ENCODE measurements at regions not wholly inside any gene's neighbourhood (a gene's known extent, or its start where the extent isn't known, plus 50 kb on each side); places are given as distances from the start of the nearest gene placed in this dataset.

DNA sequence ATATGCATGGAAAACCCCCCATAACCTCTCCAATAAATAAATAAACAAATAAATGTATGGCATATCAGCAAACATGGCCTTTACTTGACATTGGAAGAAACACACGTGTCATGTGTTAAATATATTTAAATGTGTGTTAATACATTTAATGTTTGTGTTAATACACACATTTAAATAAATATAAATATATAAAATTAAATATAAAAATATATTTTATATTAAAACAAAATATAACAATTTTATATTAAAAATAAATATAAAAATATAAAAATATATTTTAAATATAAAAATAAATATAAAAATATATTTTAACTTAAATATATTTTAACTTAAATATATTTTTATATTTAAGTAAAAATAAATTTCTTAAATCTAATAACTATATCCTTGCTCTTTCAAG, 187.6 kb upstream of the CXXC4 start:
- no peaks in the 10 kb centered on the region for H3K4me1 ChIP-seq
- intact Hi-C loops (cut with DNase I) = no loop called here
- no peak overlapping the region for H3K4me3 ChIP-seq
- no peaks in the 10 kb centered on the region for H3K36me3 ChIP-seq (ENCODE audit: insufficient read depth in 1 of 2, low read depth in 1 of 2)
- WGBS, 3 donors = 75 to 83% (median 80%) methylated on average over 1 of the region's 1 CpG
- ATAC-seq (no peak), DNase-seq (no peak)
- no peaks in the 10 kb centered on the region for H3K27me3 ChIP-seq (ENCODE audit: insufficient read depth in 3 of 3, low read length in 2 of 3)
- TF ChIP-seq, protein P1, sequence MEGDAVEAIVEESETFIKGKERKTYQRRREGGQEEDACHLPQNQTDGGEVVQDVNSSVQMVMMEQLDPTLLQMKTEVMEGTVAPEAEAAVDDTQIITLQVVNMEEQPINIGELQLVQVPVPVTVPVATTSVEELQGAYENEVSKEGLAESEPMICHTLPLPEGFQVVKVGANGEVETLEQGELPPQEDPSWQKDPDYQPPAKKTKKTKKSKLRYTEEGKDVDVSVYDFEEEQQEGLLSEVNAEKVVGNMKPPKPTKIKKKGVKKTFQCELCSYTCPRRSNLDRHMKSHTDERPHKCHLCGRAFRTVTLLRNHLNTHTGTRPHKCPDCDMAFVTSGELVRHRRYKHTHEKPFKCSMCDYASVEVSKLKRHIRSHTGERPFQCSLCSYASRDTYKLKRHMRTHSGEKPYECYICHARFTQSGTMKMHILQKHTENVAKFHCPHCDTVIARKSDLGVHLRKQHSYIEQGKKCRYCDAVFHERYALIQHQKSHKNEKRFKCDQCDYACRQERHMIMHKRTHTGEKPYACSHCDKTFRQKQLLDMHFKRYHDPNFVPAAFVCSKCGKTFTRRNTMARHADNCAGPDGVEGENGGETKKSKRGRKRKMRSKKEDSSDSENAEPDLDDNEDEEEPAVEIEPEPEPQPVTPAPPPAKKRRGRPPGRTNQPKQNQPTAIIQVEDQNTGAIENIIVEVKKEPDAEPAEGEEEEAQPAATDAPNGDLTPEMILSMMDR (IDR thresholded peaks at IDR 0.05) = no peak
- H3K27ac ChIP-seq = no peak overlapping the region
- peaks cover 6% of the 10 kb centered on the region for H3K9me3 ChIP-seq

DNA sequence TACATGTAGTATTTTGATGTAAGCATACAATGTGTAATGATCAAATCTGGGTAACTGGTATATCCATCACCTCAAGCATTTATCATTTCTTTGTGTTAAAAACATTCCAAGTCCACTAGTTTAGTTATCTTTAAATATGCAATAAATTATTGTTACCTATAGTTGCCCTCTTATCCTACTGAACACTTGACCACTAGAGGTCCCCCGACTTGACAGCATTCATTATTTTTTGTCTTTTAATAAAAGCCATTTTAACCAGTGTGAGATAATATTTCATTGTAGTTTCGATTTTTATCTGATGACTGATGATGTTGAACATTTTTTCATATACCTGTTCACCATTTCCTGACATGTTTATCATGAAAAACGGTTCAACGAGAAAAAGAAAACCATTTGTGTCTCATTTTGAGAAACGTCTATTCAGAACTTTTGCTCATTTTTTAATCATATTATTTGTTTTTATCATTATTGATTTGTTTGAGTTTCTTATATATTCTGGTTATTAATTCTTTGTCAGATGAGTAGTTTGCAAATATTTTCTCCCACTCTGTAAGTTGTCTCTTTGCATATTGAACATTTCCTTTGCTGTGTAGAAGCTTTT, 199.0 kb upstream of the CXXC4 start:
- intact Hi-C loops (cut with DNase I) = loop anchor here in 1 of 2 donors (10.0 kb wide), 1 partner anchor 161 kb away; no protein-coding TSS in a partner anchor
- no peak overlapping the region for H3K4me3 ChIP-seq
- WGBS, 3 donors = 85 to 89% (median 88%) methylated on average over 5 of the region's 5 CpGs

DNA sequence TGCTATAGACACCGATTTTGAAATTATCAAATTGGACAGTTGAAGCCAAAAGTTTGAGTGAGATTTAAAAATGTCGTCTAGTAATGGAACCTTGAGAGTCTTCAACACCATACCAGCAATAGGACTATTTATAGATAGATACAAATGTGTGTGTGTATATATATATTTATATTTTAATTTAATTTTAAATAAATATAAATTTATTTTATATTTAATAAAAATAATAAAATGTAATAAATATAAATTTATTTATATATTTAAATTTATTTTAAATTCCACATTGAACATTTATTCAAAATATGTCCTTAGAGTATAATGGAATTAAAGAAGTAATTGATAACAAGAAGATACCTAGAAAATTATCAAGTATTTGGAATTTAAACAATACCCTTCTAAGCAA, 221.9 kb upstream of the CXXC4 start:
- ATAC-seq = no peak
- intact Hi-C loops (cut with DNase I) = no loop called here
- TF ChIP-seq, protein P1 (IDR thresholded peaks at IDR 0.05) = no peak

More for the DNA sequence above, 199.0 kb upstream of the CXXC4 start:
- H3K27ac ChIP-seq = no peak overlapping the region
- no peaks in the 10 kb centered on the region for H3K9me3 ChIP-seq
- ATAC-seq (no peak), DNase-seq (no peak)
- no peaks in the 10 kb centered on the region for H3K27me3 ChIP-seq (ENCODE audit: insufficient read depth in 3 of 3, low read length in 2 of 3)
- no peaks in the 10 kb centered on the region for H3K36me3 ChIP-seq (ENCODE audit: insufficient read depth in 1 of 2, low read depth in 1 of 2)
- TF ChIP-seq, protein P1 (IDR thresholded peaks at IDR 0.05) = no peak
- no peaks in the 10 kb centered on the region for H3K4me1 ChIP-seq

DNA sequence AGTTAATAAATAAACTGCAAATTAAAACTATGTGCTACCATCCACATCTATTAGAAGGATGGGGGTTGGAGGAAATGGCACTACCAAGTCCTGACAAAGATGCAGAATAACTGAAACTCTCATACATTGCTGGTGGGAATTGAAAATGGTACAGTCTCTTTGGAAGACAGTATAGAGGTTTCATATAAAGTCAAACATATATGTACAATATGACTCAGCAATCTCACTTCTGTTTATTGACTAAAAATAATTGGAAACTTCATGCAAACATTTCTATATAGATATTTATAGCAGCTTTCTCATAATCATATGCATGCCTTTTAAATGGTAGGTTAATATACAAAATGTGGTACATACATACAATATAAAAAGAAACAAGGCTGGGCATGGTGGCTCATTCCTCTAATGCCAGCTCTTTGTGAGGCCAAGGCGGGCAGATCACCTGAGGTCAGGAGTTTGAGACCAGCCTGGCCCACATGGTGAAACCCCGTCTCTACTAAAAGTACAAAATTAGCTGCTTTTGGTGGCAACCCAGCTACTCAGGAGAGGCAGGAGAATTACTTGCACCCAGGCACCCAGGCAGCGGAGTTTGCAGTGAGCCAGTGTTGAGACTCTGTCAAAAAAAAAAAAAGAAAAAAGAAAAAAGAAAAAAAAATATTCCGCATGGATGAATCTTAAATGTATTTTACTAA, 225.0 kb upstream of the CXXC4 start:
- Histone ChIP-seq H3K36me3 (ENCODE audit: insufficient read depth in 1 of 2, low read depth in 1 of 2) (no peaks in the 10 kb centered on the region), H3K27me3 (ENCODE audit: insufficient read depth in 3 of 3, low read length in 2 of 3) (no peaks in the 10 kb centered on the region), H3K27ac (no peak overlapping the region), H3K9me3 (no peaks in the 10 kb centered on the region), H3K4me1 (no peaks in the 10 kb centered on the region), H3K4me3 (no peak overlapping the region)
- intact Hi-C loops (cut with DNase I) = no loop called here
- ATAC-seq (no peak), DNase-seq (no peak)
- WGBS, 3 donors = 80 to 85% (median 85%) methylated on average over 4 of the region's 4 CpGs
- TF ChIP-seq, protein P1 (IDR thresholded peaks at IDR 0.05) = no peak

More for the DNA sequence above, 221.9 kb upstream of the CXXC4 start:
- Histone ChIP-seq H3K4me1 (no peaks in the 10 kb centered on the region), H3K36me3 (ENCODE audit: insufficient read depth in 1 of 2, low read depth in 1 of 2) (no peaks in the 10 kb centered on the region), H3K9me3 (no peaks in the 10 kb centered on the region), H3K27ac (no peak overlapping the region), H3K4me3 (no peak overlapping the region), H3K27me3 (ENCODE audit: insufficient read depth in 3 of 3, low read length in 2 of 3) (no peaks in the 10 kb centered on the region)
- DNase-seq = no peak
- 91 to 93% (median 91%) methylated on average over 2 of the region's 2 CpGs for WGBS, 3 donors

Measured in psoas muscle (tissue), 7 donors.